AG04450 (cell line): ENCODE measurements at regions not wholly inside any gene's neighbourhood (a gene's known extent, or its start where the extent isn't known, plus 50 kb on each side); places are given as distances from the start of the nearest gene placed in this dataset.
A peak's percentile ranks its signal among the peaks of the same experiment; 100 is the strongest.

ENCODE experiments used
- CTCF ChIA-PET: fragments of 300-600, 350-600 bp; formaldehyde crosslinking; extraction: SDS; loops from one replicate; lab custom pipeline; 2022; ENCODE audit warnings: antibody characterized with exemption, inconsistent platforms; lab: Charles Lee
- POLR2A ChIA-PET: fragments of 350-600 bp; formaldehyde crosslinking; extraction: SDS; loops from one replicate; lab custom pipeline; 2021; ENCODE audit warnings: antibody characterized with exemption, inconsistent platforms; lab: Yijun Ruan, JAX
- DNase-seq: peaks from one replicate; pipeline ENCODE4 v3.0.0-alpha.2; 2011; ENCODE audit warnings: low read depth, low spot score
- H3K27ac ChIP-seq: one replicate; pipeline ENCODE4 v1.5.1; 2012; ENCODE audit warnings: low read depth, low read length, control low read depth
- H3K27me3 ChIP-seq: one replicate; pipeline ENCODE4 v1.6.0; 2012; ENCODE audit warnings: low read length; ENCODE audit not compliant: control insufficient read depth, insufficient read depth
- H3K4me3 ChIP-seq: 2 replicates; pipeline ENCODE4 v1.5.1; 2011; ENCODE audit warnings: mild to moderate bottlenecking, low read depth, low read length, control low read depth
- H3K9me3 ChIP-seq: 2 replicates; pipeline ENCODE4 v1.5.1; 2012; ENCODE audit warnings: low read length; ENCODE audit not compliant: control insufficient read depth, insufficient read depth
- CTCF ChIP-seq: IDR thresholded peaks from 2 replicates; pipeline ENCODE4 v1.5.1; 2011; ENCODE audit warnings: low read depth, low read length, control low read depth, inconsistent platforms

DNA sequence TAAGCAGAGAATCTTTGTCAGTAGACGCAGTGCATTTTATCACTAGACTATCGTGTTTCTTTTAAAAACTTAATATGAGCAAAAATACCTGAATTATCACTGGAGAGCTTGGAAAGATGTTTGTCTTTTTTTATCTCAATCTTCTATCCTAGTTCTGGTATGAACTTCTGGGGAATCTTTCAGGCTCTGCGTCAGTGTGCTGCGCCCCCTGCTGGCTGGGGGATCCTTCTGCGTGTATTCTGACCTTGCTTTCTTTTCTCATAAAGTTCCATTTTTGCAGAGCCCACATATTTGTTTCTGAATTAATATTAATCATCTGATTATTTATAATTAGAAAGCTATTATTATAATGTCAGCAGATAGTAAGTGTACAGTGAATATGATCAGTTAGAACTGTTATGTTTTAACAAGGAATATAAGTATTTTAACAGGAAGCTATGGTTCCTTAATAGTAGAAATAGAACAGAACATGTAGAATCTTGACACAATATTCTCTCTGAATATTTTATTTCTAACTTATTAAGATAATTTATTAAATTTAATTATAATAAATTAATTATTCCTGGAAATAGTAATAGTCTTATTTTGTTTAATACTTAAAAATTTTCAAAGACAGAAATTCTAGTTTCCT lies 945.0 kb upstream of the CRIM1 start:
- TF ChIP-seq CTCF = peak; percentile 72
- DNase-seq = no peak
- ChIA-PET CTCF (interaction anchor here (0.5 to 2.0 kb wide), 21 partner anchors 8 to 1740 kb away, joined by 3 to 45 read pairs (median 4); no protein-coding TSS in a partner anchor), POLR2A (no interaction called here)
- Histone ChIP-seq H3K27ac (no peak overlapping the region), H3K4me3 (no peak overlapping the region), H3K9me3 (no peaks in the 10 kb centered on the region), H3K27me3 (no peaks in the 10 kb centered on the region)

- Histone ChIP-seq H3K9me3 (no peaks in the 10 kb centered on the region), H3K27ac (no peak overlapping the region), H3K27me3 (no peaks in the 10 kb centered on the region), H3K4me3 (no peak overlapping the region)
- POLR2A ChIA-PET = no interaction called here
- TF ChIP-seq CTCF = no peak
- CTCF ChIA-PET = interaction anchor here (1.2 to 2.0 kb wide), 8 partner anchors 9 to 1735 kb away, joined by 3 to 45 read pairs (median 4); no protein-coding TSS in a partner anchor
- DNase-seq = no peak
These were observed 945.8 kb upstream of the CRIM1 start for GRCh38 chr2:35409762-35410161.

DNA sequence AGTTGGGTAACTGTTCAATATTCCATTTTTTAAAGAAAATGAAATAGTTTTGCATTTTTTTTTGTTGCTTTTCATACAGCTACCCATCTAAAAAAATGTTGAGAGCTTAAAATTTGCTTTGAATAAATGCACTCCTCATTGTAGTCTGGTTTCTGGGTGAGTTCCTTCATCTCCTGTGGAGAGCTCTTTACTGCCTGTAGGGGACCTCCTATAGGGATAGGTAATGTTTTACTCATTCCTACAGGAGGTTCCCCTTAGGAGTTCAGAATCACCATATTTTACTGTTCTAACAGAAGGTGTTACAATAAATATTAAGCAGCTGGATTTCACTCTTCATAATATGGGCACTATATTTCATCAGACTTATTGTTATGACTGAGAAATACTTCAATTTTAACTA lies 947.3 kb upstream of the CRIM1 start:
- H3K27ac ChIP-seq = no peak overlapping the region
- POLR2A ChIA-PET = no interaction called here
- no peaks in the 10 kb centered on the region for H3K9me3 ChIP-seq
- CTCF ChIA-PET = interaction anchor here (0.7 to 1.4 kb wide), 3 partner anchors 1216 to 1734 kb away, joined by 3 to 6 read pairs (median 3); no protein-coding TSS in a partner anchor
- H3K4me3 ChIP-seq = no peak overlapping the region
- no peak for TF ChIP-seq CTCF
- H3K27me3 ChIP-seq = no peaks in the 10 kb centered on the region
- no peak for DNase-seq

DNA sequence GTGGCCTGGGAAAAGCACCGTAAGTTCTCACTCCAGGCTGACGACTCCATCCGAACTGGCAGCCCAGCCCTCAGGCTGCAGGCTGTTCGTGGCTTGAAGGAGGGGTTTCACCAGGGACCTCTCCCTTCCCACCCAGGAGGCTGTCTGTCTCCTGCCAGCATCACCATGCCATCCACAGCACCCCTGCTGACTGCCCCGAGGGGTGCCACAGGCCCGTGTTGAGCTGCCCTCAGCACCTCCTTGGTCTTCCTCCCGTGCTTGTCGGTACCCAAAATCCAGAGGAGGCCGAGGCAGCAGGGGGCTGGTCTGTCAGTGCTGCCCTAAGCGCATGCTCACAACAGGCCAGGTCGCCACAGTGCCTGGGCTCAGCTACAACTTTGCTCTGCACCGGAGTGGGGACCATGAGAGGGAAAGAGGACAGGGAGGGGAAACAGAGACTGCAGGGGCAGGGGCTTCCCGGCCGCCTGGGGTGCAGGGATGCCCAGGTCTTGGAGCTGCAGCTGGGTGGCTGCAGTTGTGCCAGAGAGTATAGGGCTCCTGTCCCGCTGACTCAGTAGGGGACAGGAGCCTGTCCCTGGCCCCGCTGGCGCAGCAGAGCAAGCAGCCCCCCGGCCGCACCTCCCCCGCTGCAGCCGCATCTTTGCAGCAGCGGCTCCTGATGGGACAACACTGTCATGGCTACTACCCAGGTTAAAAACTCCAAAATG lies 963.7 kb upstream of the CRIM1 start:
- H3K27me3 ChIP-seq = no peaks in the 10 kb centered on the region
- no peak overlapping the region for H3K4me3 ChIP-seq
- DNase-seq = no peak
- ChIA-PET POLR2A (no interaction called here), CTCF (no interaction called here)
- no peak overlapping the region for H3K27ac ChIP-seq
- no peak for TF ChIP-seq CTCF
- H3K9me3 ChIP-seq = peaks cover 26% of the 10 kb centered on the region

DNA sequence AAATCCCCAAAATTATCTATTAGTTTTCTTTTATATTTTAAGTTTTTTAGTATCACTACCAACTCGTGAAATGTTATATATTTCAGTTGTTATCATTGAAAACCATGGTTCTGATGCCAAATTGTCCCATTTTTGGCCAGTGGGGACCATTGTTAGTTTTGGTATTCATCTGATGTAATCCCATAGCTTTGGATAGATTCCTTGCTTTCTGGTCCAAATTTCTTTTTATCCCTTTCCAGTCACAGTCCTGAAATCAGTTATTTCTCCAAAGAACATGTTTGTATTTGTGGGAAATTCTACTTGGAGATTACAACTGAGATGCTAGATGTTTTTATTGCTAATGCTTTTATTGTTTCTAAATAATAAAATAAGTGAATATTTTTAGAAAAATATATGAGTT lies 976.8 kb upstream of the CRIM1 start:
- Histone ChIP-seq H3K27me3 (no peaks in the 10 kb centered on the region), H3K4me3 (no peak overlapping the region), H3K9me3 (no peaks in the 10 kb centered on the region), H3K27ac (no peak overlapping the region)
- no peak for DNase-seq
- TF ChIP-seq CTCF = no peak
- ChIA-PET CTCF (no interaction called here), POLR2A (no interaction called here)
